ENCODE measurements at regions not wholly inside any gene's neighbourhood (a gene's known extent, or its start where the extent isn't known, plus 50 kb on each side); places are given as distances from the start of the nearest gene placed in this dataset.

DNA sequence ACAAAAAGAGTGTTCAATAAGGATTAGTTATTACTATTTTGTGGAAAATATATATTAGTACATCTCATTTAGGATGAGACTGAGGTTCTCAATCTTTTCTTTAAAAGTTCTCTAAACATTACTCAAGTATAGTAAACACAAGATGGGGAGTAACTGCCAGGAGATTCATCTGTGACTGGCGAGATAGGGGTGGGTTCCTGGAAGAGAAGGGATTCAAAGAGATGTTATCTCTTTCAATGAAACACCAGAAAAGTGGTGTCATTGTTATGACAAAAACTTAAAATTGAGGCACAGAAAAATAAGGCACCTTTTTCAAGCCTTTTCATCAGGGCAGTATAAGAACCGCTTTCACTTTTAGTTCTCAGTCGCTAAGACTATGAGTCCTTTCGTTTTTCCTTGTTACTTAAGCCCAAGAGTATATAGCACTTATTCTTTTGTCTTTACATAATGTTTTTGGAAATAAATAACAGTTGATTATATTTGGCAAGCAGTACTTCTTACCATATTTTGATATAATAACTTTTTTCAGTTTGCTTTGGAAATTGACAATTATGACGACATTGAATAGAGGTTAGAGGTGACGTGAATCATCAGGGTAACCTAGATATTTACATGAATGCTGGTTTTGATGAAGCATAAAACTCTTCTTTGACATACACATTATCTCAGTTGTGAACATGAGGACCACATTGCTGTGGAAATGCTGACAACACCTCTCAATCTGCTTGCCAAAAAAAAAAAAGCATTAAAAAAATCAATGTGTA, 393.9 kb upstream of the TCF4 start (continued):
- TF ChIP-seq, protein P1, sequence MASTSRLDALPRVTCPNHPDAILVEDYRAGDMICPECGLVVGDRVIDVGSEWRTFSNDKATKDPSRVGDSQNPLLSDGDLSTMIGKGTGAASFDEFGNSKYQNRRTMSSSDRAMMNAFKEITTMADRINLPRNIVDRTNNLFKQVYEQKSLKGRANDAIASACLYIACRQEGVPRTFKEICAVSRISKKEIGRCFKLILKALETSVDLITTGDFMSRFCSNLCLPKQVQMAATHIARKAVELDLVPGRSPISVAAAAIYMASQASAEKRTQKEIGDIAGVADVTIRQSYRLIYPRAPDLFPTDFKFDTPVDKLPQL (IDR thresholded peaks at IDR 0.05; ENCODE audit: extremely low read depth, insufficient read length): no peak
- no peak for TF ChIP-seq RNF2 (IDR thresholded peaks at IDR 0.05)
- no peak for TF ChIP-seq CCAR2 (IDR thresholded peaks at IDR 0.05; ENCODE audit: low read depth, low read length)
- no peak for TF ChIP-seq KLF6 (CRISPR knock-in tag; IDR thresholded peaks at IDR 0.05; ENCODE audit: borderline replicate concordance)
- peak; percentile 74 for TF ChIP-seq SMARCE1 (IDR thresholded peaks at IDR 0.05)
- TF ChIP-seq TAL1 (IDR thresholded peaks at IDR 0.05): peak; percentile 60
- TF ChIP-seq TAF1 (IDR thresholded peaks at IDR 0.05; ENCODE audit: control insufficient read depth, extremely low read depth, insufficient read depth, low read length, severe bottlenecking): no peak
- no peak for TF ChIP-seq RBM14 (IDR thresholded peaks at IDR 0.05; ENCODE audit: borderline replicate concordance, insufficient read depth, low read depth, low read length)
- no peak for TF ChIP-seq SAP30 (IDR thresholded peaks at IDR 0.05; ENCODE audit: borderline replicate concordance, insufficient read depth, low read depth, low read length, poor library complexity, severe bottlenecking)
- TF ChIP-seq, protein P2, sequence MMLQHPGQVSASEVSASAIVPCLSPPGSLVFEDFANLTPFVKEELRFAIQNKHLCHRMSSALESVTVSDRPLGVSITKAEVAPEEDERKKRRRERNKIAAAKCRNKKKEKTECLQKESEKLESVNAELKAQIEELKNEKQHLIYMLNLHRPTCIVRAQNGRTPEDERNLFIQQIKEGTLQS (IDR thresholded peaks at IDR 0.05): peak; percentile 68
- TF ChIP-seq, protein P2 (CRISPR knock-in tag; conservative IDR thresholded peaks at IDR 0.05): no peak
- TF ChIP-seq PTTG1 (tag; IDR thresholded peaks at IDR 0.05; ENCODE audit: low read depth): no peak
- TF ChIP-seq, protein P3, sequence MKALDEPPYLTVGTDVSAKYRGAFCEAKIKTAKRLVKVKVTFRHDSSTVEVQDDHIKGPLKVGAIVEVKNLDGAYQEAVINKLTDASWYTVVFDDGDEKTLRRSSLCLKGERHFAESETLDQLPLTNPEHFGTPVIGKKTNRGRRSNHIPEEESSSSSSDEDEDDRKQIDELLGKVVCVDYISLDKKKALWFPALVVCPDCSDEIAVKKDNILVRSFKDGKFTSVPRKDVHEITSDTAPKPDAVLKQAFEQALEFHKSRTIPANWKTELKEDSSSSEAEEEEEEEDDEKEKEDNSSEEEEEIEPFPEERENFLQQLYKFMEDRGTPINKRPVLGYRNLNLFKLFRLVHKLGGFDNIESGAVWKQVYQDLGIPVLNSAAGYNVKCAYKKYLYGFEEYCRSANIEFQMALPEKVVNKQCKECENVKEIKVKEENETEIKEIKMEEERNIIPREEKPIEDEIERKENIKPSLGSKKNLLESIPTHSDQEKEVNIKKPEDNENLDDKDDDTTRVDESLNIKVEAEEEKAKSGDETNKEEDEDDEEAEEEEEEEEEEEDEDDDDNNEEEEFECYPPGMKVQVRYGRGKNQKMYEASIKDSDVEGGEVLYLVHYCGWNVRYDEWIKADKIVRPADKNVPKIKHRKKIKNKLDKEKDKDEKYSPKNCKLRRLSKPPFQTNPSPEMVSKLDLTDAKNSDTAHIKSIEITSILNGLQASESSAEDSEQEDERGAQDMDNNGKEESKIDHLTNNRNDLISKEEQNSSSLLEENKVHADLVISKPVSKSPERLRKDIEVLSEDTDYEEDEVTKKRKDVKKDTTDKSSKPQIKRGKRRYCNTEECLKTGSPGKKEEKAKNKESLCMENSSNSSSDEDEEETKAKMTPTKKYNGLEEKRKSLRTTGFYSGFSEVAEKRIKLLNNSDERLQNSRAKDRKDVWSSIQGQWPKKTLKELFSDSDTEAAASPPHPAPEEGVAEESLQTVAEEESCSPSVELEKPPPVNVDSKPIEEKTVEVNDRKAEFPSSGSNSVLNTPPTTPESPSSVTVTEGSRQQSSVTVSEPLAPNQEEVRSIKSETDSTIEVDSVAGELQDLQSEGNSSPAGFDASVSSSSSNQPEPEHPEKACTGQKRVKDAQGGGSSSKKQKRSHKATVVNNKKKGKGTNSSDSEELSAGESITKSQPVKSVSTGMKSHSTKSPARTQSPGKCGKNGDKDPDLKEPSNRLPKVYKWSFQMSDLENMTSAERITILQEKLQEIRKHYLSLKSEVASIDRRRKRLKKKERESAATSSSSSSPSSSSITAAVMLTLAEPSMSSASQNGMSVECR (CRISPR knock-in tag; IDR thresholded peaks at IDR 0.05): no peak
- TF ChIP-seq ZNF143 (CRISPR knock-in tag; IDR thresholded peaks at IDR 0.05): no peak
- TF ChIP-seq KAT7 (CRISPR knock-in tag; IDR thresholded peaks at IDR 0.05; ENCODE audit: borderline replicate concordance): no peak
- TF ChIP-seq, protein P4, sequence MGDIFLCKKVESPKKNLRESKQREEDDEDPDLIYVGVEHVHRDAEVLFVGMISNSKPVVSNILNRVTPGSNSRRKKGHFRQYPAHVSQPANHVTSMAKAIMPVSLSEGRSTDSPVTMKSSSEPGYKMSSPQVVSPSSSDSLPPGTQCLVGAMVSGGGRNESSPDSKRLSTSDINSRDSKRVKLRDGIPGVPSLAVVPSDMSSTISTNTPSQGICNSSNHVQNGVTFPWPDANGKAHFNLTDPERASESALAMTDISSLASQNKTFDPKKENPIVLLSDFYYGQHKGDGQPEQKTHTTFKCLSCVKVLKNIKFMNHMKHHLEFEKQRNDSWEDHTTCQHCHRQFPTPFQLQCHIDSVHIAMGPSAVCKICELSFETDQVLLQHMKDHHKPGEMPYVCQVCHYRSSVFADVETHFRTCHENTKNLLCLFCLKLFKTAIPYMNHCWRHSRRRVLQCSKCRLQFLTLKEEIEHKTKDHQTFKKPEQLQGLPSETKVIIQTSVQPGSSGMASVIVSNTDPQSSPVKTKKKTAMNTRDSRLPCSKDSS (IDR thresholded peaks at IDR 0.05; ENCODE audit: low read depth, partially characterized antibody): no peak
- TF ChIP-seq HOXB6 (CRISPR knock-in tag; IDR thresholded peaks at IDR 0.05; ENCODE audit: borderline replicate concordance): no peak
- TF ChIP-seq SIX5 (IDR thresholded peaks at IDR 0.05; ENCODE audit: borderline replicate concordance in 1 of 2, insufficient read depth in 1 of 2, low read depth in 1 of 2, low read length in 2 of 2): no peak
- TF ChIP-seq RCOR1 (IDR thresholded peaks at IDR 0.05; ENCODE audit: borderline replicate concordance in 1 of 2, low read depth in 2 of 2, low read length in 2 of 2): peak in 1 of 2 experiments; percentile 75; a peak in 2 of 4 replicates
- TF ChIP-seq ZNF778 (CRISPR knock-in tag; IDR thresholded peaks at IDR 0.05): no peak
